ENCODE measurements at regions not wholly inside any gene's neighbourhood (a gene's known extent, or its start where the extent isn't known, plus 50 kb on each side); places are given as distances from the start of the nearest gene placed in this dataset.

GRCh38 chr11:110850846-110851245 is 138.6 kb upstream of the ARHGAP20 start:
- no peak for TF ChIP-seq FOXM1 (IDR thresholded peaks at IDR 0.05; ENCODE audit: borderline replicate concordance)
- no peak for TF ChIP-seq LEF1 (IDR thresholded peaks at IDR 0.05; ENCODE audit: borderline replicate concordance)
- no peak for TF ChIP-seq FOXA1 (IDR thresholded peaks at IDR 0.05)
- no peak for TF ChIP-seq ZNF384 (IDR thresholded peaks at IDR 0.05)
- no peak for TF ChIP-seq TARDBP (IDR thresholded peaks at IDR 0.05)
- TF ChIP-seq ELF4 (IDR thresholded peaks at IDR 0.05), result no peak
- TF ChIP-seq BHLHE40 (IDR thresholded peaks at IDR 0.05; ENCODE audit: borderline replicate concordance), result no peak
- no peak for TF ChIP-seq PKNOX1 (IDR thresholded peaks at IDR 0.05)
- TF ChIP-seq ARNT (IDR thresholded peaks at IDR 0.05), result no peak
- TF ChIP-seq SUZ12 (IDR thresholded peaks at IDR 0.05), result no peak
- no peak for TF ChIP-seq L3MBTL2 (conservative IDR thresholded peaks at IDR 0.05)
- TF ChIP-seq SP1 (IDR thresholded peaks at IDR 0.05), result no peak
